ENCODE measurements at regions not wholly inside any gene's neighbourhood (a gene's known extent, or its start where the extent isn't known, plus 50 kb on each side); places are given as distances from the start of the nearest gene placed in this dataset.

DNA sequence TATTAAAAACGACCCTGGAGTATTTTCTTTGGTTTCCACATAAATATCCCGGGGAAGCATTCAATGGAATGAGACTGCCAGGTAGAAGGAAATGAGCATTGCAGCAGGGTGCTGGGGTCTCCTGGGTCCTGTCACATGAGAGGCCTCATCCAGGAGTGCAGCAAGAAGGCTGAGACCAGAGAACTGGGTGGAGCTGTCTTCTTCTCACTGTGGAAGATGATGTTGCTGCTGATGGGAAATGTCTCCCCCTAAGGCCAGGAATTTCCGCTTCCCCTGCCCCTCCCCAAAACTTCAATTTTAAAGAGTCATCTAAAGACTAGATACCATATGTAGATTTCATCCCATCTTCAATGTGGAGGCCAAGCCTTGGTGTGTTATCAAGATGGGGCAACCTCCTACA is 95.2 kb upstream of the SIX2 start:
- TF ChIP-seq POLR2A (IDR thresholded peaks at IDR 0.05), result no peak
- TF ChIP-seq, protein P1, sequence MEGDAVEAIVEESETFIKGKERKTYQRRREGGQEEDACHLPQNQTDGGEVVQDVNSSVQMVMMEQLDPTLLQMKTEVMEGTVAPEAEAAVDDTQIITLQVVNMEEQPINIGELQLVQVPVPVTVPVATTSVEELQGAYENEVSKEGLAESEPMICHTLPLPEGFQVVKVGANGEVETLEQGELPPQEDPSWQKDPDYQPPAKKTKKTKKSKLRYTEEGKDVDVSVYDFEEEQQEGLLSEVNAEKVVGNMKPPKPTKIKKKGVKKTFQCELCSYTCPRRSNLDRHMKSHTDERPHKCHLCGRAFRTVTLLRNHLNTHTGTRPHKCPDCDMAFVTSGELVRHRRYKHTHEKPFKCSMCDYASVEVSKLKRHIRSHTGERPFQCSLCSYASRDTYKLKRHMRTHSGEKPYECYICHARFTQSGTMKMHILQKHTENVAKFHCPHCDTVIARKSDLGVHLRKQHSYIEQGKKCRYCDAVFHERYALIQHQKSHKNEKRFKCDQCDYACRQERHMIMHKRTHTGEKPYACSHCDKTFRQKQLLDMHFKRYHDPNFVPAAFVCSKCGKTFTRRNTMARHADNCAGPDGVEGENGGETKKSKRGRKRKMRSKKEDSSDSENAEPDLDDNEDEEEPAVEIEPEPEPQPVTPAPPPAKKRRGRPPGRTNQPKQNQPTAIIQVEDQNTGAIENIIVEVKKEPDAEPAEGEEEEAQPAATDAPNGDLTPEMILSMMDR (IDR thresholded peaks at IDR 0.05), result no peak

All from heart left ventricle (tissue), 13 donors.